ENCODE measurements at regions not wholly inside any gene's neighbourhood (a gene's known extent, or its start where the extent isn't known, plus 50 kb on each side); places are given as distances from the start of the nearest gene placed in this dataset.
"Not testable (repeated sequence)": the region's sequence is repeated elsewhere in the genome, so short reads cannot be mapped to it uniquely, and the experiment has no call there.

- TF ChIP-seq CTCF (IDR thresholded peaks at IDR 0.05; ENCODE audit: low read depth, low read length); EZH2phosphoT487 (IDR thresholded peaks at IDR 0.05; ENCODE audit: low read depth): not testable (repeated sequence)
Measured at GRCh38 chr22:16402874-16403399, 189.7 kb downstream of the CCT8L2 start.

Data from OCI-LY3 (cell line).